ENCODE measurements at regions not wholly inside any gene's neighbourhood (a gene's known extent, or its start where the extent isn't known, plus 50 kb on each side); places are given as distances from the start of the nearest gene placed in this dataset.
"Not testable (repeated sequence)": the region's sequence is repeated elsewhere in the genome, so short reads cannot be mapped to it uniquely, and the experiment has no call there.

- H3K4me3 ChIP-seq (ENCODE audit: low read depth, low read length), result no peak overlapping the region
- no peak for DNase-seq (ENCODE audit: low read depth)
Observed at GRCh38 chr13:83086088-83086487, 796.2 kb downstream of the SLITRK1 start.

- DNase-seq (ENCODE audit: low read depth), result peak; percentile 38
- no peak overlapping the region for H3K4me3 ChIP-seq (ENCODE audit: low read depth, low read length)
Observed at GRCh38 chr13:83085186-83085900, 796.9 kb downstream of the SLITRK1 start.

- H3K4me3 ChIP-seq (ENCODE audit: low read depth, low read length), result no peak overlapping the region
Observed at GRCh38 chr13:83077499-83077898, 804.8 kb downstream of the SLITRK1 start.

GRCh38 chr13:83073930-83074329 lies 808.3 kb downstream of the SLITRK1 start:
- H3K4me3 ChIP-seq (ENCODE audit: low read depth, low read length); DNase-seq (ENCODE audit: low read depth): not testable (repeated sequence)

More at GRCh38 chr13:83077499-83077898, 804.8 kb downstream of the SLITRK1 start:
- DNase-seq (ENCODE audit: low read depth), result no peak

GRCh38 chr13:83065108-83065507 lies 817.2 kb downstream of the SLITRK1 start:
- peak; percentile 96 for DNase-seq (ENCODE audit: low read depth)
- no peak overlapping the region for H3K4me3 ChIP-seq (ENCODE audit: low read depth, low read length)

GRCh38 chr13:83057119-83057518 lies 825.2 kb downstream of the SLITRK1 start:
- no peak overlapping the region for H3K4me3 ChIP-seq (ENCODE audit: low read depth, low read length)
- DNase-seq (ENCODE audit: low read depth), result peak; percentile 25

- H3K4me3 ChIP-seq (ENCODE audit: low read depth, low read length), result no peak overlapping the region
- DNase-seq (ENCODE audit: low read depth), result no peak
Observed at GRCh38 chr13:83056269-83056668, 826.0 kb downstream of the SLITRK1 start.

- no peak for DNase-seq (ENCODE audit: low read depth)
- H3K4me3 ChIP-seq (ENCODE audit: low read depth, low read length), result no peak overlapping the region
Observed at GRCh38 chr13:83048419-83048818, 833.9 kb downstream of the SLITRK1 start.

GRCh38 chr13:83024955-83025594 lies 857.2 kb downstream of the SLITRK1 start:
- H3K4me3 ChIP-seq (ENCODE audit: low read depth, low read length), result no peak overlapping the region
- no peak for DNase-seq (ENCODE audit: low read depth)

GRCh38 chr13:83024232-83024631 lies 858.0 kb downstream of the SLITRK1 start:
- H3K4me3 ChIP-seq (ENCODE audit: low read depth, low read length), result no peak overlapping the region
- no peak for DNase-seq (ENCODE audit: low read depth)

GRCh38 chr13:83019986-83020385 lies 862.3 kb downstream of the SLITRK1 start:
- no peak overlapping the region for H3K4me3 ChIP-seq (ENCODE audit: low read depth, low read length)
- no peak for DNase-seq (ENCODE audit: low read depth)

- no peak for DNase-seq (ENCODE audit: low read depth)
- H3K4me3 ChIP-seq (ENCODE audit: low read depth, low read length), result no peak overlapping the region
Observed at GRCh38 chr13:83009987-83010386, 872.3 kb downstream of the SLITRK1 start.

- H3K4me3 ChIP-seq (ENCODE audit: low read depth, low read length), result no peak overlapping the region
- no peak for DNase-seq (ENCODE audit: low read depth)
Observed at GRCh38 chr13:83008212-83008929, 873.9 kb downstream of the SLITRK1 start.

GRCh38 chr13:83007226-83007625 lies 875.0 kb downstream of the SLITRK1 start:
- DNase-seq (ENCODE audit: low read depth), result no peak
- no peak overlapping the region for H3K4me3 ChIP-seq (ENCODE audit: low read depth, low read length)

GRCh38 chr13:83003185-83003584 lies 879.1 kb downstream of the SLITRK1 start:
- no peak overlapping the region for H3K4me3 ChIP-seq (ENCODE audit: low read depth, low read length)
- DNase-seq (ENCODE audit: low read depth), result no peak

GRCh38 chr13:82993417-82993816 lies 888.9 kb downstream of the SLITRK1 start:
- no peak for DNase-seq (ENCODE audit: low read depth)
- H3K4me3 ChIP-seq (ENCODE audit: low read depth, low read length), result no peak overlapping the region

GRCh38 chr13:82976499-82976898 lies 905.8 kb downstream of the SLITRK1 start:
- no peak overlapping the region for H3K4me3 ChIP-seq (ENCODE audit: low read depth, low read length)
- DNase-seq (ENCODE audit: low read depth), result no peak

GRCh38 chr13:82963226-82964099 lies 918.8 kb downstream of the SLITRK1 start:
- DNase-seq (ENCODE audit: low read depth), result no peak
- no peak overlapping the region for H3K4me3 ChIP-seq (ENCODE audit: low read depth, low read length)

GRCh38 chr13:82962397-82962796 lies 919.9 kb downstream of the SLITRK1 start:
- DNase-seq (ENCODE audit: low read depth), result no peak
- H3K4me3 ChIP-seq (ENCODE audit: low read depth, low read length), result no peak overlapping the region

- no peak for DNase-seq (ENCODE audit: low read depth)
- no peak overlapping the region for H3K4me3 ChIP-seq (ENCODE audit: low read depth, low read length)
Observed at GRCh38 chr13:82961757-82962156, 920.5 kb downstream of the SLITRK1 start.
